Neural cell (in vitro differentiated cells): ENCODE measurements at regions not wholly inside any gene's neighbourhood (a gene's known extent, or its start where the extent isn't known, plus 50 kb on each side); places are given as distances from the start of the nearest gene placed in this dataset.
A peak's percentile ranks its signal among the peaks of the same experiment; 100 is the strongest.

Source experiments
- H2AFZ ChIP-seq: fragments of 200-600, 300-800 bp; sonication (generic), shearing (Covaris generic); 2 replicates; pipeline ENCODE4 v1.6.0; 2014; ENCODE audit warnings: low read depth, mild to moderate bottlenecking, antibody characterized with exemption, low read length, moderate library complexity
- H3F3A ChIP-seq: fragments of 200-600 bp; shearing (Covaris generic); 2 replicates; pipeline ENCODE4 v1.6.1; 2016; ENCODE audit warnings: mild to moderate bottlenecking, moderate library complexity, mixed read lengths, antibody characterized with exemption, low read length; ENCODE audit not compliant: insufficient read depth, poor library complexity, severe bottlenecking
- H3K27ac ChIP-seq: fragments of 200-600, 300-800 bp; sonication (generic), shearing (Covaris generic); 2 replicates; pipeline ENCODE4 v1.5.1; 2014; ENCODE audit warnings: mild to moderate bottlenecking, low read length, moderate library complexity
- H3K27me3 ChIP-seq: fragments of 300-800, 200-600 bp; sonication (generic), shearing (Covaris generic); 2 replicates; pipeline ENCODE4 v1.6.0; 2014; ENCODE audit warnings: mild to moderate bottlenecking, low read depth, low read length, moderate library complexity; ENCODE audit not compliant: insufficient read depth
- H3K36me3 ChIP-seq: fragments of 300-800, 200-600 bp; sonication (generic), shearing (Covaris generic); 2 replicates; pipeline ENCODE4 v1.5.1; 2014; ENCODE audit warnings: mild to moderate bottlenecking, antibody characterized with exemption, low read length, moderate library complexity; ENCODE audit not compliant: insufficient read depth
- H3K4me2 ChIP-seq: fragments of 300-800, 200-600 bp; sonication (generic), shearing (Covaris generic); 2 replicates; pipeline ENCODE4 v1.6.0; 2014; ENCODE audit warnings: mild to moderate bottlenecking, low read length
- H3K4me3 ChIP-seq: fragments of 300-800, 200-600 bp; sonication (generic), shearing (Covaris generic); 2 replicates; pipeline ENCODE4 v1.5.1; 2014; ENCODE audit warnings: mild to moderate bottlenecking, low read length, moderate library complexity
- H3K79me2 ChIP-seq: fragments of 200-600 bp; shearing (Covaris generic); replicated peaks from 2 replicates; pipeline ENCODE4 v1.6.0; 2014; ENCODE audit warnings: mild to moderate bottlenecking, low read length, moderate library complexity; ENCODE audit not compliant: insufficient read depth
- H3K9ac ChIP-seq: fragments of 300-800, 200-600 bp; sonication (generic), shearing (Covaris generic); 2 replicates; pipeline ENCODE4 v1.6.1; 2016; ENCODE audit warnings: mild to moderate bottlenecking, low read length, mixed read lengths
- H3K9me2 ChIP-seq: fragments of 200-600 bp; shearing (Covaris generic); 2 replicates; pipeline ENCODE4 v1.6.1; 2016; ENCODE audit warnings: mild to moderate bottlenecking, low read length, mixed read lengths; ENCODE audit not compliant: insufficient read depth
- H3K9me3 ChIP-seq: fragments of 200-600, 300-800 bp; sonication (generic), shearing (Covaris generic); 2 replicates; pipeline ENCODE4 v1.6.1; 2016; ENCODE audit warnings: mild to moderate bottlenecking, mixed run types, low read length, moderate library complexity, mixed read lengths
- H4K20me1 ChIP-seq: fragments of 200-600 bp; shearing (Covaris generic); 2 replicates; pipeline ENCODE4 v1.6.1; 2016; ENCODE audit warnings: mild to moderate bottlenecking, mixed run types; ENCODE audit not compliant: insufficient read depth
- EP300 ChIP-seq: fragments of 450-650 bp; conservative IDR thresholded peaks from 2 replicates; pipeline ENCODE4 v1.6.1; 2014; ENCODE audit warnings: antibody characterized with exemption, mild to moderate bottlenecking, moderate library complexity; ENCODE audit not compliant: poor library complexity, severe bottlenecking
- EZH2 ChIP-seq: fragments of 200-600, 300-800 bp; shearing (Covaris generic), sonication (generic); IDR thresholded peaks from 2 replicates; pipeline ENCODE4 v1.6.1; 2014; ENCODE audit warnings: antibody characterized with exemption, low read length, borderline replicate concordance, mild to moderate bottlenecking; ENCODE audit not compliant: insufficient read depth, poor library complexity, severe bottlenecking
- MXI1 ChIP-seq: fragments of 450-650 bp; conservative IDR thresholded peaks from 2 replicates; pipeline ENCODE4 v1.6.1; 2014; ENCODE audit warnings: antibody characterized with exemption, mild to moderate bottlenecking; ENCODE audit not compliant: poor library complexity, severe bottlenecking
- POLR2AphosphoS5 ChIP-seq: IDR thresholded peaks from 2 replicates; pipeline ENCODE4 v1.6.1; 2012
- SMC3 ChIP-seq: fragments of 450-650 bp; conservative IDR thresholded peaks from 2 replicates; pipeline ENCODE4 v1.6.1; 2014; ENCODE audit warnings: antibody characterized with exemption, mild to moderate bottlenecking, moderate library complexity; ENCODE audit not compliant: poor library complexity
- TAF1 ChIP-seq: IDR thresholded peaks from 2 replicates; pipeline ENCODE4 v1.6.1; 2012; ENCODE audit warnings: low read depth
- TF ChIP-seq, protein P1 (sequence below): IDR thresholded peaks from 2 replicates; pipeline ENCODE4 v1.6.1; 2012; ENCODE audit warnings: borderline replicate concordance
- TF ChIP-seq, protein P2 (sequence below): fragments of 450-650 bp; IDR thresholded peaks from 2 replicates; pipeline ENCODE4 v1.5.1; 2014; ENCODE audit warnings: antibody characterized with exemption, mild to moderate bottlenecking, moderate library complexity; ENCODE audit not compliant: poor library complexity, severe bottlenecking

DNA sequence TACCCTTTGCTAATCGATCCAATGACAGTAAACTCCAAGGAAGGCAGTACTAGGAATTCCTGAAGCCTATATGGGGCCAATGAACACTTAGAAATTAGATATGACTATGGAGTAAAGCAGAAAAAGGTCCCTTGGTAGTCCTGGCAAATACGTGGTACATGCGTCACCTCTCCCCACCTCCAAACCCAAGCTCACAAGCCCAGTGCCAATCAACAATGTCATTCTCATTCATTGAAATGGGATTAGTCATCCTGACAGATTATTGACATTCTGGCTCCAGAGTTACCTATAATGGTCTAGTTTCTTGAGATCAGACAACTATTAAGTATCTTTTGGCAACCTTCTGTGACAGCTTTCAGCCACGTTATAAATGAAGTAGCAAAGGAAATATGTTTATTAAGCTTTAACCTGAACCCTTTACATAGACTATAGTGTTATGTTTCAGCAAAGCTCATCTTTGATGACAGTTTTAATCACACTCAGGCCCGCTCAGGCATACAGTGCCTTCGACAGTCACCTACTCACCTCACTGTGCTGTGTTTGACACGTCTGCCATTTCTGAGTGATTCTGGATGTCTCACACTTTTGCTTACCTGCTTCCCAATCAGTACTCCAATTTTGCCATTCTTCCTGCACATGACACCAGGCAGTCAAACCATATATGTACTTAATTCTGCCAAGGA is 69.6 kb upstream of the ADO start:
- TF ChIP-seq, protein P1, sequence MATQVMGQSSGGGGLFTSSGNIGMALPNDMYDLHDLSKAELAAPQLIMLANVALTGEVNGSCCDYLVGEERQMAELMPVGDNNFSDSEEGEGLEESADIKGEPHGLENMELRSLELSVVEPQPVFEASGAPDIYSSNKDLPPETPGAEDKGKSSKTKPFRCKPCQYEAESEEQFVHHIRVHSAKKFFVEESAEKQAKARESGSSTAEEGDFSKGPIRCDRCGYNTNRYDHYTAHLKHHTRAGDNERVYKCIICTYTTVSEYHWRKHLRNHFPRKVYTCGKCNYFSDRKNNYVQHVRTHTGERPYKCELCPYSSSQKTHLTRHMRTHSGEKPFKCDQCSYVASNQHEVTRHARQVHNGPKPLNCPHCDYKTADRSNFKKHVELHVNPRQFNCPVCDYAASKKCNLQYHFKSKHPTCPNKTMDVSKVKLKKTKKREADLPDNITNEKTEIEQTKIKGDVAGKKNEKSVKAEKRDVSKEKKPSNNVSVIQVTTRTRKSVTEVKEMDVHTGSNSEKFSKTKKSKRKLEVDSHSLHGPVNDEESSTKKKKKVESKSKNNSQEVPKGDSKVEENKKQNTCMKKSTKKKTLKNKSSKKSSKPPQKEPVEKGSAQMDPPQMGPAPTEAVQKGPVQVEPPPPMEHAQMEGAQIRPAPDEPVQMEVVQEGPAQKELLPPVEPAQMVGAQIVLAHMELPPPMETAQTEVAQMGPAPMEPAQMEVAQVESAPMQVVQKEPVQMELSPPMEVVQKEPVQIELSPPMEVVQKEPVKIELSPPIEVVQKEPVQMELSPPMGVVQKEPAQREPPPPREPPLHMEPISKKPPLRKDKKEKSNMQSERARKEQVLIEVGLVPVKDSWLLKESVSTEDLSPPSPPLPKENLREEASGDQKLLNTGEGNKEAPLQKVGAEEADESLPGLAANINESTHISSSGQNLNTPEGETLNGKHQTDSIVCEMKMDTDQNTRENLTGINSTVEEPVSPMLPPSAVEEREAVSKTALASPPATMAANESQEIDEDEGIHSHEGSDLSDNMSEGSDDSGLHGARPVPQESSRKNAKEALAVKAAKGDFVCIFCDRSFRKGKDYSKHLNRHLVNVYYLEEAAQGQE, result no peak
- TF ChIP-seq EZH2 (no peak), TAF1 (no peak), POLR2AphosphoS5 (peak; percentile 55), MXI1 (no peak), EP300 (peak; percentile 94), SMC3 (no peak)
- TF ChIP-seq, protein P2, sequence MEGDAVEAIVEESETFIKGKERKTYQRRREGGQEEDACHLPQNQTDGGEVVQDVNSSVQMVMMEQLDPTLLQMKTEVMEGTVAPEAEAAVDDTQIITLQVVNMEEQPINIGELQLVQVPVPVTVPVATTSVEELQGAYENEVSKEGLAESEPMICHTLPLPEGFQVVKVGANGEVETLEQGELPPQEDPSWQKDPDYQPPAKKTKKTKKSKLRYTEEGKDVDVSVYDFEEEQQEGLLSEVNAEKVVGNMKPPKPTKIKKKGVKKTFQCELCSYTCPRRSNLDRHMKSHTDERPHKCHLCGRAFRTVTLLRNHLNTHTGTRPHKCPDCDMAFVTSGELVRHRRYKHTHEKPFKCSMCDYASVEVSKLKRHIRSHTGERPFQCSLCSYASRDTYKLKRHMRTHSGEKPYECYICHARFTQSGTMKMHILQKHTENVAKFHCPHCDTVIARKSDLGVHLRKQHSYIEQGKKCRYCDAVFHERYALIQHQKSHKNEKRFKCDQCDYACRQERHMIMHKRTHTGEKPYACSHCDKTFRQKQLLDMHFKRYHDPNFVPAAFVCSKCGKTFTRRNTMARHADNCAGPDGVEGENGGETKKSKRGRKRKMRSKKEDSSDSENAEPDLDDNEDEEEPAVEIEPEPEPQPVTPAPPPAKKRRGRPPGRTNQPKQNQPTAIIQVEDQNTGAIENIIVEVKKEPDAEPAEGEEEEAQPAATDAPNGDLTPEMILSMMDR, result no peak
- Histone ChIP-seq H2AFZ (no peak overlapping the region), H3F3A (no peaks in the 10 kb centered on the region), H3K9me2 (no peaks in the 10 kb centered on the region), H3K9ac (no peak overlapping the region), H3K27ac (peak overlapping the region; percentile 79), H3K9me3 (no peaks in the 10 kb centered on the region), H3K4me2 (no peak overlapping the region), H3K79me2 (no peaks in the 10 kb centered on the region), H3K36me3 (no peaks in the 10 kb centered on the region), H4K20me1 (no peaks in the 10 kb centered on the region), H3K27me3 (no peaks in the 10 kb centered on the region), H3K4me3 (peak overlapping the region; percentile 36)

DNA sequence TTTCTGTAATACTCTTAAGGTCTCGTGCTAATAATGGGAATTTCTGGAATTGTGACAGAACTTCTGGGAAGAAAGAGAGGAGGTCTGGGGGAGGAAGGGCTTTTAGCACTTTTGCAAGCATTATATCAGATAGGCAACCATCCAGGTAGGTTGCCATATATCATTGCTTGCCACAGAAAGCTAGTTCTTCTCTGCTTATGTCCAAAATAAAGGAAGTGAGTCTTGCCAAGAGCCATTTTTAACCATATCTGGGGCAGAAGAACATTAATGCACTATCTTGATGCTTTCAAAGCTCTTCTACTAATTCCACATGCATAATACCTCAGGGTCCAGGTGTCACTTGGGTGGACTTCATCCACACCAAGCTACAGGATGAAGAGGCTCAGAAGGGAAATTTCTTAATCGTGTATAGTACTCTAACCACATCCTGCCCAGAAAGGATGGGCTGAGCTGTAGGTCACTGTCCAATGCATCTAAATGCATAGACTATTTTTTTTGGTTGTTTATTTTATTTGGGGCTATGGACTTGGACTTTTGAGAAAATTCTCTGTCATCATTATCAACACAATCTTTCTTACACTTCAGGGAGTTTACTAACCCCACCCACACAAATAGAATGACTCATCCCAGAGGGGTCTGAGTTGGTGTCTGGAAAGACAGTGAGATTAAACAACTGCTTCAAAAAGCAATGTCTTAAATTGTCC is 68.9 kb upstream of the ADO start:
- no peaks in the 10 kb centered on the region for H3F3A ChIP-seq

More for the DNA sequence above, 68.9 kb upstream of the ADO start:
- TF ChIP-seq EP300, result no peak
- TF ChIP-seq, protein P1, result peak; percentile 80
- peak overlapping the region; percentile 32 for H3K9ac ChIP-seq
- no peak overlapping the region for H3K4me2 ChIP-seq
- no peaks in the 10 kb centered on the region for H4K20me1 ChIP-seq
- no peaks in the 10 kb centered on the region for H3K79me2 ChIP-seq
- H3K27ac ChIP-seq, result peak overlapping the region; percentile 79
- H3K4me3 ChIP-seq, result peak overlapping the region; percentile 36
- H3K36me3 ChIP-seq, result no peaks in the 10 kb centered on the region
- H3K9me3 ChIP-seq, result no peaks in the 10 kb centered on the region
- no peaks in the 10 kb centered on the region for H3K9me2 ChIP-seq
- no peaks in the 10 kb centered on the region for H3K27me3 ChIP-seq
- no peak overlapping the region for H2AFZ ChIP-seq
